PFSK-1 (cell line): ENCODE measurements at regions not wholly inside any gene's neighbourhood (a gene's known extent, or its start where the extent isn't known, plus 50 kb on each side); places are given as distances from the start of the nearest gene placed in this dataset.

Experiments
- FOXP2 ChIP-seq: optimal IDR thresholded peaks from 2 replicates; pipeline ENCODE3; 2011; ENCODE audit warnings: borderline replicate concordance, control low read depth, inconsistent platforms; ENCODE audit not compliant: insufficient read depth; ENCODE audit errors: extremely low read length, extremely low read depth
- POLR2AphosphoS5 ChIP-seq: IDR thresholded peaks from 2 replicates; pipeline ENCODE4 v1.6.1; 2012; ENCODE audit warnings: low read depth, mild to moderate bottlenecking, control low read depth, low read length, moderate library complexity
- REST ChIP-seq, 2 experiments: IDR thresholded peaks; 2 replicates each; pipeline versions ENCODE4 v1.6.1 to v1.8.0; 2011 to 2012; ENCODE audit warnings: low read depth in 2 of 2, low read length in 2 of 2, control low read depth in 1 of 2, inconsistent platforms in 1 of 2, mild to moderate bottlenecking in 1 of 2, moderate library complexity in 1 of 2; ENCODE audit not compliant: insufficient read depth in 1 of 2
- SIN3A ChIP-seq: IDR thresholded peaks from 2 replicates; pipeline ENCODE4 v1.6.1; 2012; ENCODE audit warnings: mild to moderate bottlenecking, low read length, moderate library complexity, borderline replicate concordance; ENCODE audit not compliant: insufficient read depth
- TAF1 ChIP-seq: IDR thresholded peaks from 2 replicates; pipeline ENCODE4 v1.6.1; 2012; ENCODE audit warnings: low read length, control low read depth, borderline replicate concordance; ENCODE audit not compliant: insufficient read depth

- TF ChIP-seq REST (IDR thresholded peaks at IDR 0.05; ENCODE audit: insufficient read depth in 1 of 2, low read depth in 2 of 2, low read length in 2 of 2) (no peak), POLR2AphosphoS5 (no peak), TAF1 (no peak), FOXP2 (no peak), SIN3A (no peak)
Observed at GRCh38 chr6:86869500-86869899, 67.8 kb upstream of the HTR1E start.
